HG02943 (cell line): ENCODE measurements at regions not wholly inside any gene's neighbourhood (a gene's known extent, or its start where the extent isn't known, plus 50 kb on each side); places are given as distances from the start of the nearest gene placed in this dataset.
"Not testable (repeated sequence)": the region's sequence is repeated elsewhere in the genome, so short reads cannot be mapped to it uniquely, and the experiment has no call there.

Experiments
- ATAC-seq: cut with Tn5 transposase; IDR thresholded peaks from one replicate; pipeline ENCODE4 v1.9.1; 2021; ENCODE audit warnings: mild to moderate bottlenecking, low read depth, moderate library complexity; ENCODE audit not compliant: unreplicated experiment

- ATAC-seq, result no peak
Observed at GRCh38 chr2:183963609-183964008, 634.7 kb upstream of the ZNF804A start.

GRCh38 chr2:183964565-183964964 is 633.8 kb upstream of the ZNF804A start:
- no peak for ATAC-seq

- no peak for ATAC-seq
Observed at GRCh38 chr2:183967756-183968155, 630.6 kb upstream of the ZNF804A start.

GRCh38 chr2:183975676-183976075 is 622.7 kb upstream of the ZNF804A start:
- not testable (repeated sequence) for ATAC-seq

GRCh38 chr2:183984871-183985270 is 613.5 kb upstream of the ZNF804A start:
- ATAC-seq, result no peak

GRCh38 chr2:183991968-183992367 is 606.4 kb upstream of the ZNF804A start:
- ATAC-seq, result no peak

- ATAC-seq, result no peak
Observed at GRCh38 chr2:183993052-183993451, 605.3 kb upstream of the ZNF804A start.

- no peak for ATAC-seq
Observed at GRCh38 chr2:183995632-183996031, 602.7 kb upstream of the ZNF804A start.

- ATAC-seq, result no peak
Observed at GRCh38 chr2:183996825-183997793, 601.2 kb upstream of the ZNF804A start.

GRCh38 chr2:183998041-183998796 is 600.1 kb upstream of the ZNF804A start:
- ATAC-seq, result peak; percentile 94

GRCh38 chr2:183998797-183999190 is 599.5 kb upstream of the ZNF804A start:
- ATAC-seq, result peak; percentile 16

- peak; percentile 75 for ATAC-seq
Observed at GRCh38 chr2:184004289-184004947, 593.9 kb upstream of the ZNF804A start.

- peak; percentile 38 for ATAC-seq
Observed at GRCh38 chr2:184004948-184005672, 593.2 kb upstream of the ZNF804A start.

GRCh38 chr2:184006998-184007397 is 591.3 kb upstream of the ZNF804A start:
- ATAC-seq, result no peak

- ATAC-seq, result no peak
Observed at GRCh38 chr2:184026961-184027360, 571.4 kb upstream of the ZNF804A start.

GRCh38 chr2:184030245-184030644 is 568.1 kb upstream of the ZNF804A start:
- no peak for ATAC-seq

GRCh38 chr2:184030989-184031388 is 567.3 kb upstream of the ZNF804A start:
- ATAC-seq, result no peak

GRCh38 chr2:184031402-184032147 is 566.8 kb upstream of the ZNF804A start:
- ATAC-seq, result no peak

GRCh38 chr2:184032983-184033382 is 565.3 kb upstream of the ZNF804A start:
- no peak for ATAC-seq

- ATAC-seq, result no peak
Observed at GRCh38 chr2:184037273-184037672, 561.1 kb upstream of the ZNF804A start.
